NCI-H345 treated with DMSO at 0.1 percent for 48 hours (cell line): ENCODE measurements at regions not wholly inside any gene's neighbourhood (a gene's known extent, or its start where the extent isn't known, plus 50 kb on each side); places are given as distances from the start of the nearest gene placed in this dataset.

Source experiments
- DNase-seq: peaks from one replicate; lab custom pipeline; 2025; ENCODE audit not compliant: unreplicated experiment; lab: John Stamatoyannopoulos, UW

DNA sequence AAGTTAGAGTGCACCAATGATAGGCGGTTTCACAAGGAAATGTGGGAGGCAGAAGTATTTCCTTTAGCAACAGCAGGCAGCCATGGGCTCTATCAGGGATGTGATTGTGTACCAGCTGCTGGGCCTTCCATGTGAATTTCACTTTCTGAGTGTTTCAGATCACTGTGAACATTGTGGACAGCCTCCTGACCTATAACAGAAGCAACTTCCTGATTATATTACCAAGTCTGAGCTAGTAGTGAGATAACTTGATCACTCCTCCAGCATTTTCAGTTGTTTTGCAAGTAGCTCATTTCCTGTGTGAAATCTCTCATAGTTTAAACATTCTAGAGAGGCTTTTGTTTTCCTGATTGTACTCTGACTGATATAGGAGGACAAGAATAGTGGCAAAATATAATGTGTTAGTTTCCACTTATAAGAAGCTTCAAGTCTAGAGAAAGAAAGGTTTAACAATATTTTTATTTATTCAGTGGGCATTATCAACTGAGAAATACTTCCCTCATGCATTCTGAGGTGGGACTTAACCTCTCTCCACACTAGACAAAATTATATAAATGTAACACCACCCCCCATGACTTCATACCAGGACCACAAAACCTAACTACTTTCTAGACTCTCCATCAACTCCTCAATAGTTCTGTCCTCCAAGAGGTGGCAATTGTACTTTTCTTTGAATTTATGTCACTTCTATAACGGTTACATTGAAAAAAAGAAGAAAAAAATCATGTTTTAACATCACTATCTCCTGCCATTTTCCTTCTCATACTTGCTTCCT is 184.2 kb upstream of the LUZP2 start:
- no peak for DNase-seq

DNA sequence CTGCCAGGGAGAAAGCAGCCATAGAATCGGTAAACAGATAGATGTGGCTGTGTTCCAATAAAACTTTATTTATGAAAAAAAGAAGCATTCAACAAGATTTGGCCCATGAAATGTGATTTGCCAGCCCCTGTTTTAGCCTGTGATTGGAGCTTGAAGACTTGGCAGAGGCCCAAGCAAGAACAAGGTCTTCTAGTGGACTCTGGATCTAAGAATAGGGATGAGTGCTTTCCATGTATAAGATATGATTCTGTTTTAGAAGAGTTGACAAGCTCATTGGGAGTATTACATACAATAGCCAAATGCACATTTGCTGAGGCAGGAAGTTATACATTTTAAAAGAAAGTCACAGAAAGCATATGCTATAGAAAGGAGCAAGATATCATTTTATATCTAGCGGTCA is 175.6 kb upstream of the LUZP2 start:
- no peak for DNase-seq

DNA sequence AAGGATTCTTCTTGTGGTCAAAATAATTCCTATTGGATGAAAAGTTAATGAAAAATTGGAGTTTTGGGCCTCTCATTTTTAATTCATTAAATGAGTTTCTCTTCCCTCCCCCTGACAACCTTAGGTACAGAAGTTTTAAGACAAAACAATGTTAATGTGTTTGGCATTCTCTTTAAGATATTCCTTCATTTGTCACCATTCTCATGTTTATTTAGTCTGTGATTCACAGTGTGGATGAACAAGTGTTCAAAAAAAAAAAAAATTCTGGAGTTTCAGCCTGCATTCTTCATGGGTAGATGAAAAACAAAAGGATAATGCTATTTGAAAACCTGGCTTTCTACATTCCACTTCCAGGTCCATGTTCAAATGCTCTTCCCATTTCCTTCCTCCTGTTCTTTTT is 172.6 kb upstream of the LUZP2 start:
- no peak for DNase-seq

DNA sequence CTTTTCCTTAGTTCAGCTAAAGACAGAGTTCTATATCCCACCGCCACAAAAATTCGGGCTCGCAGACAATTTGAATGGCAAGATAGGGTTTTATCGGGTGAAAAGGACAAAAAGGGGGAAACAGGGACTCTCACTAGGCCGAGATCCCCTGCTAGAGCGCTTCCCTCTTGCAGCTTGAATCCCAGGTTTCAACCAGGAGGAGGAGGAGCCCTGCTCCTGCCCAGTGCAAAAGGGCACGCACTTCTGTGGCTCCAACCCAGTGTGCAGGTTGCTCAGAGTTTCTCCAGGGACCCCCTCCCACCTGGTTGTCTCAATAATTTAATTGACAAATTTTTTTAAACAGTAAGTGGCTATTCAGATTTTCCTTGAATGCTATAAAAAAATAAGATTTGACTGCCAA is 152.6 kb upstream of the LUZP2 start:
- no peak for DNase-seq

DNA sequence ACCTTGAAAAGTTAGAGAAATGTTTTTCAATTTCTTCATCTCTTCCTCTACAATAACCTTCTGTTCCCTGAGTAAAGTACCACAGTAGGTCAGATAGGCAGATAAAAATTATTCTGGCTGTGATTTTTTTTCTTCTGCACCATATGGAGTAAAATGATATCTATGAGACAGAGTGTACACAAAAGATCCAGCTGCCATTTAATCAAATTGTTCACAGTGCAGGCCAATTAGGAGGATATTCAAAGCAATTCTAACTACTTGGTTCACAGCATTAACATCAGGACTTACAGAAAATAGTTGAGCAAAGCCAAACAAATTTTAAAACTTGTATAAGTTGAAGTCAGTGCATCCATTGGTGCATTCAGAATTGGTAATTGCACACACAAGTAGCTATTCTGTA is 147.9 kb upstream of the LUZP2 start:
- no peak for DNase-seq

DNA sequence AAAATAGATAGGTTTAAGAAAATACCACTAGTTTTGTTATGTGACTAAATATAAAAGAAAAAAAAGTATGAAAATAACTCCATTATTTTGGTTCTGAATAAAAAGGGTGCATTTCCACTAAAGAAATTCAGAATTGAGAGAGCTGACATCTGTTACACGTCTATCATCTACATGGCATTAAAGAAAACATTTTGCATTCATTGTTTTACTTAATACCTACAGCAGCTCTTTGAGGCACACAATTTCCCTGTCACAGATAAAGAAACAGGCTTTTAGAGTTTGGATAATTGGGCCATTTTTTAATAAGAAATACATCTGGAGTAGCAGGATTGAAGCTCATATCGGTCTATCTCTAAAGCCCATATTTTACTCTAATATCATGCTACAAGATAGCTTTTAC is 145.7 kb upstream of the LUZP2 start:
- DNase-seq: no peak

DNA sequence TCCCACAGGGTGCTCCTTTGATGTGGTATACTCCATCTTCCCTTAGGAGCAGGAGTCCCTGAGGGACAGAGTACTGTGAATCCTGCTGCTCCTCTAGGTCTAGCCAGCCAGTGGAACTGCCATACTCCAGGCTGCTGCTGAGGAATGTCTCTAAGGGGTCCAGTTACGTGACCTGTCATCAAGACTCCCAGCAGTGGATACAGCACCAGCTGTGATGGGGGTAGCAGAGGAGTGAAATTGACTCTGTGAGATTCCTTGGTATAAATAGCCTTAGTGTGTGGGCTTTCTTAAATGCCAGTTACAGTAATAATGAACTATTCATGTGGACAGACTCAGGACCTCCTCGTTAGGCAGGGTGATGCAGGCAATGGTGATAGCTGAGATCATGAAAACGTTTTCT is 140.4 kb upstream of the LUZP2 start:
- no peak for DNase-seq

DNA sequence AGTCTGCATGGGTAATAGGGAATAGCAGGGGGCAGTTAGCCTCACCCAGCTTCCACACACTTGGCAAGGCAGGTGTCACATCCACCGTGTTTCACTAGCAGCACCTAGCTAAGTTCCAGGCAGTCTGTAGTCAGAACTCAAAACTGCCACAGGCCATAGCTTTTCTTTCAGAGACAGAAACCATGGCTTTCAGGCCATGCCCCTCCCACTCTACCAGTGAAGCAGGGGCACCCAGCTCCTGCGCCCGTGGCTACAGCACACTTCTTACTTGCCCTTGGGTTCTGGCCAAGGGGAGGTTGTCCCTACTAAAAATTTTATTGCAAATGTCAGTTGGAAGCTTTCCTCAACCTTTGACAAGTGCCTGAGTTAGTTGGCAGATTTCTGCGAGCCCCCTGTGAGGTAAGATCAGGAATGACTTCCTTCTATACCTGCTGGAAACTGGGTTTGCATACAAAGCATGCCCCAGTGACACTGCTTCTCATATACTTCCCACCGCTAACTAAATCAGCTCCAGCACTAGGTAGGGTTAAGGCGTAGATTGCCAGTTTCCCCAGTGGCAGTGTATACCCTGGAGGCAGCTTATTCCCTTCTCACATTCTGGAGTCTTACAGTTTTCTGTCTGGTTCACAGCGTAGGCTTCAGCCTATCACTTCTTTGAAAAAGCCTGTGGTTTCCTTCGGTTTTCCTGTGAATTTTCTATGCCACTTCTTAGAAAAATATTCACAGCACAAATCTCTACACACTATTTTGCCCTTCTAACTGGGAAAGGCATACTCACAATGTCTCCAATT is 139.0 kb upstream of the LUZP2 start:
- DNase-seq: no peak

DNA sequence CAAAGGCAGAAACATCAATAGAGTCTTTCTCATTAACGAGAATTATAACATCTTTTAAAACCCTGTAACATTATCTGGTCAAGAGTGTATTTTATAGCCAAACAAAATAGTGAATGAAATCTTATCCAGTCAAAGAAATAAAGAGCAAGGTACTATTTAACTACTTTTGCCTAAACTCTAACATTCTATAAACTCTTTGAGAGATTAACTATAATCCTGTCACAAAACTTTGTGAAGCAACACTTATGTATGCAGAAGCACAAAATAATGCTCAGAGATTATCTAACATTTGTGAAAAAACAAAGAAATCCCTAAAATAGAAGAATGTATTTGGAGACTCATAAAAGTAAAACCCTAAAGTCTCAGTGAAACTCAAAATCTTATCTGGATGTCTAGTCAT is 124.4 kb upstream of the LUZP2 start:
- no peak for DNase-seq

DNA sequence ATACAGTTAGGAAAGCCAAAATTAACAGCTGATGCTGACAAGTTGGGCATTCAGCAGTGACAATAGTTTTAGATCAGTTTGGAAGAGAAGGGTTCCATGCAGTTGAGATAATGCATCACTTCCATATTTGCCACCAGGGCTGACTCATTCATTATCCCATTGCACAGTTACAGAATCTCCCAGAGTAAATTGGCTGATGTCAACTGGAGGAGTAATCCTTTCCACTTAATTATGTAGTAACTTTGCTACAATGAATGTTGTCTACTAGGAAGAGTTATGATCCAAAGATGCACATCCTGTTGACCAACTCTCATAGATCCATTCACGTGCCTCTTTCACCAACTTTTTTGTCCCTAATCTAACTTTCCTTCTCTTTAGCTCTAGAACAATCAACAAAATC is 123.3 kb upstream of the LUZP2 start:
- DNase-seq: no peak

DNA sequence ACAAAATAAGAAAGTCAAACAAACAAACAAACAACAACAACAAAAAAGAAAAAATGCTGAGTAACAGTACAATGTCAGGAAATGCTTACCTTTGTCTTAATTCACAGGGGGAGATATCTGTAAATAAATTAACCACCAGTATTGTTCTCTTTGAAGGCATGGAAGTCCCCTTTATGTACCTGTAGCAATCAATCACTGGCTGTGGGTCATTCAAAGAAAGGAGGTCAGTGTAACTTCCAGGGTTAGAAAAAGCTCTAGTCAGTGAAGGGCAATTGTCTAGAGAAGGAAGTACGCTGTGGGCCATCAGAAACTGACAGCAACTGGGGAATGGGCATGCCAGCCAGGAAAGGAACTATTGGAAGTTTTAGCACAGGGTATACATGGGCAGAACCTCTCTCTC is 121.5 kb upstream of the LUZP2 start:
- no peak for DNase-seq

DNA sequence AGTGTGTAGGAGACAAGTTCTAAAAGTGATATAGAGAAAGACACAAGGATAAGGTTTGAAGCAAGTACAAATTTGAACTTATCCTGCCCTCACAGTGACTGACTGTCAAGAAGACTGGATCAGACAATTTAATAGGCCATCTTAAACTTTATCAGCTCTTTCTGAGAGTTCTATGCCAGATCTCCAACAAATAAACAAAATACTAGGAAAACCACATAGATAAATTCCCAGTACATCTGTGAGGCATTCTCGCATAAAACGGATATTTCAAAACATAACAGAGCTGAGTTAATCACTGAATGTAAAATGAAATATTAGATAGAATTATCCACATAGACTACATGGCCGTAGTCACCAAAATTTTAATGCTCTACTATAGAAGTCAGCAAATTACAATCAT is 120.9 kb upstream of the LUZP2 start:
- no peak for DNase-seq

DNA sequence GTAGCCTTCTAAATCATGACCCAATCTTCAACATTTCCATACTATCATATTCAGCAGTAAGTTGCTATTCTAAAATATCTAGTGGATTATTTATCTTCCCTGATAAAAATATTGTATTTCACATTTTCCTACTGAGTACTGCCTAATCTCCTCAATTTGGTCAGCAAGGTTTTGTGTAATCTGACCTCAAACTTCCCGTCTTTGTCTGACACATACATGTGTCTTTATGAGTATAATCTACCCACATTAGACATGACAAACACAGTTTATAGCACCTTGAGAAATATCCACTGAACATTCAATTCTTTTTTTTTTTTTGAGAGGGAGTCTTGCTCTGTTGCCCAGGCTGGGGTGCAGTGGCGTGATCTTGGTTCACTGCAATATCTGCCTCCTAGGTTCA is 113.7 kb upstream of the LUZP2 start:
- DNase-seq: no peak

DNA sequence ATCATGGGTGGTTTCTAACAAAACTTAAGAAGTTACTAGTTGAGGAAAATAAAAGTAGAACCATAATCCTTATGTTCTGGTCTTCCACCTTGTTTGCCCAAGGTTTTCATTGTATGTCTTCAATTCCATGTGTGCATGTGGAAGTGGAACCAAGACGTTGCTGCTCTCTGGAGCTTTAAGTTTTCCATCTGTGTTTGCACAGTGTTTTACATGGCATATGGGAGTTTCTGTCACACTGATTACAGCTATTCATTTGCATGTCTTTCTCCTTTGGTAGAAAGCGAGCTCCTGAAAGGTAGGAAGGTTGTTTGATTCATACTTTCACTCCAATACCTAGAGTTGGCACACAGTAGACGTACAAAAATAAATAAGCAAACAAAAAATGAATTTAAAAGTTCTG is 112.6 kb upstream of the LUZP2 start:
- no peak for DNase-seq

DNA sequence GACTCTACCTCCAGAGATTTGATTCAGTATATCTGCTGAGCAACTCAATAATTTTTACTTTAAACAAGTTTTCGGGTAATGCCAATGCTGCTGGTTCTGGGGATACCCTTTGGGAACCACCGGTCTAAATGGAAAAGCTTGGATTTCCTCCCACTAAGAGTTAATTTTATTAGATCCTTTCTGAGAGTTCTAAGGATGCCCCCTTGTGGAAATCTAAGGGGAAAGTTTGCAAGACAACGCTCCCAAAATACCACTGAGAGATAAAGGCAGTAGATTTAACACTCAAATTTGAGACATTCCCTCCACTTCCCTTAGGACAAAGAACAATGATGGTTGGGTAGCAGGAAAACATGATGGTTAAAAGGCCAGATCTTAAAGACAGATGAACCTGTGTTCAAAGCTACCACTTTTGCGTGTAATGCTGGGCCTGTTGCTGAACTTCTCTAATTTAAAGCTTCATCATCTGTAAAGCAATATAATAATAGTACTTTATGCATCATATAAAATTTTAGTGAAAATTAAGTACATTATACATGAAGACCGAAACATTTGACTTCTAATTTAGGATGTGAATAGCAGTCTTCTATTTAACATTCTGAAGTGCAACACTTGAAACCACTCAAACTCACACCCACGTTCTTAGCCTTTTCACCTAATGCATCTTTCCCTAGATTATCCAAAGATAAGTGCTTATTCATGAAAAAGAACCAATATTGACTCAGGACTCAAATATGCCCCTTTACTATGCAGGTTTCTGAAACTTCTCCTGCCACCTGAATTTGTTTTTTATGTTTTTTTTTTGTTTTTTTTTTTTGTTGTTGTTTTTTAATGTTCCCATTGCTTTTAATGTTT is 110.1 kb upstream of the LUZP2 start:
- DNase-seq: peak; percentile 96

DNA sequence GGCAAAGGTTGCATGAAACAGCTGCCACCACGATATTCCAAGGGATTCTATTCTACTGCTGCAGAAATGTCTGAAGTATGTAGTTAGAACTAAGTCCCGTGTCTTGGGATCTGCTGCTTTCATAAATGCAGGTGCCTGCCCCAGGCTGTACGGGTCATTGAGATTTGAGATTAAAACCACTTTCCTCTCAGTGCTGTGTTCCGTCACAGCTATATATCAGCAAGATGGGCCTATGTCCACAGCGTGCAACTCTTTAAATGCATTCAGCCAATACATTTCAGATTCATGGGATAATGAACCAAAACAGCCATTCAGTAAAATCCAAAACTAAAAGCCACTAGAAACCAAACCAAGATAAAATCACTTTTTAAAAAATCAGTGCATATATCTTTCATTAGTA is 107.3 kb upstream of the LUZP2 start:
- no peak for DNase-seq

DNA sequence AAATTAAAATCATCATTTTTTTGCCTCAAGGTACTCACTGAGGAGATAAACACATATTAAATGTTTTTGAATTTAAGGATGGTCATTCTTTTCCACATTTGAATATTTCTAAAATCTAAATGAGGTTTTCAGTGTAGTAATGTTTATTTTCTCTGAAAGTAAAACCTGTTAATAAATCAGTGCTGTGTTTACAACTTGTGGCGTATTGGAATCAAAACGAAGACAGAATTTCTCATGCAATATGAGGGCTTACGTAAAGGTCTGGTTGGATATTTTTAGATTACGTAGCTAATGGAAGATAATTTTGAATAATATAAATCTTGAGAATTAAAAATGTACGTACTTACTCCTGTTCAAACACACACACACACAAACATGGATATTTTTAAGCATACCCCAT is 106.8 kb upstream of the LUZP2 start:
- no peak for DNase-seq

DNA sequence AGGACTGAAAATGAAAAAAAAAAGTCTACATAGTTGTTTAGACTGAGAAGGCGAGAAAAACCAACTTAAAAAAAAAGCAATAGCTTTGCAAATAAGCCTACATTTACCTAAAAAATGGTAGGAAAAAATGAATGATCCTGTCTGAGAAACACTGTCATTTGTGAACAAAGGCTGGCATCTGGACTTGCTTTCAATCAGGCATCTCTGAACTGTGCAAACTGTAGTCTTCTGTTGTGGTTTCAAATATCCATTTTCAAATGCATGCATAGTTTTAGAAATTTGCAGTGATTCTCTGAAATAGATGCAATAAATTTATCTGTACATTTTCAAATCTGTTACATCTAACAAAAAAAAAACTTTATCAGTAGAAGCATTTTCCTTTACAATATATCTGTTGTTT is 106.1 kb upstream of the LUZP2 start:
- DNase-seq: no peak

DNA sequence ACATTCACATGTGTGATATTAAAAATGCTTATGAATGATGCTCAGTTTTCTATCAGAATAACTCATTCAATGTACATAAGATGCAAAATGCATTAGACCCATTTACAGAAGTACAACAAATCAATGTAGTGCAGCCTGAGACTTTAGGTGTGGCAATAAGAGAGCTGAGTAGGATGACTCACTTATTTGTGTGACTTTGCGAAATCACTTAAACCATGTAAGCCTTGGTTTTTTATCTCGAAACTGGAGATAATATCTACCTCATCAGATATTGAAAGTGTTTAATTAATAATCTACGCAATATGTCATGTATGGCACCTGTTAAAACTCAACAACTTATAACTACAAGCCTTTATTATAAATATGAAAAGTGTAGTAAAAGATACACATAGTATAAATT is 105.7 kb upstream of the LUZP2 start:
- no peak for DNase-seq

DNA sequence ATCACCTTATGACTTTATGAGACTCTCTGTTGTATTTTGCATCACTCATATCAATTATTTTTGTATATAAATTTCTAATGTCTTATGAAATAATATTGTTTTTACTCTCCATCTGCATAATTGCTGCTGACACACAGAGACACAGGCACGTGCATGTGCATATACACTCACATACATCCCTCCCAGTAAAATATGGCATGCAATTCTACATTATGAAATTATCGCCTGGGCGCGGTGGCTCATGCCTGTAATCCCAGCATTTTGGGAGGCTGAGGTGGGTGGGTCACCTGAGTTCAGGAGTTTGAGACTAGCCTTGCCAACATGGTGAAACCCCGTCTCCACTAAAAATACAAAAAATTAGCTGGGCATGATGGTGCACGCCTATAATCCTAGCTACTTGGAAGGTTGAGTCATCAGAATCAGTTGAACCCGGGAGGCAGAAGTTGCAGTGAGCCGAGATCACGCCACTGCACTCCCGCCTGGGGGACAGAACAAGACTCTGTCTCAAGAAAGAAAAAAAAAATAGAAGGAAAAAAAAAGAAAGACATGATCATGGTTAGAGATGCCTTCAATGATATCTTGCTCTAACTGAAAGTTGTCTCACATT is 96.7 kb upstream of the LUZP2 start:
- no peak for DNase-seq

DNA sequence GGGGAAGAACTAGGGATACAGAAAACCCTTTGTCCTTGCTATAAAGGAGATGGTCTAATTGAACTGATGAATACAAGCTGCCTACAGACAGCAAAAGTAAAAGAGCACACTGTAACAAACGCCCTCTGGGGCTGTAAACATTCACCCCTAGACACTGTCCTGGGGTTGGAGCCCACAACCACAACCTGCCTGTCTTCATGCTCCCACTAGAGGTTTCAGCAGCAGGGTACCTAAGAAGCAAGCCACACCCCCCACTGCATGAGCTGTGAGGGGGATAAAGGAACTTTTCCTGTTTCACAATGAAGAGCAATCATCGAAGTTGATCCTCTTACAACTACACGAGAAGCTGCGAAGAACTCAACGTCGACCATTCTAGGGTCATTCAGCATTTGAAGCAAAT is 90.5 kb upstream of the LUZP2 start:
- no peak for DNase-seq
